T-helper 22 cell (primary cell): ENCODE measurements at regions not wholly inside any gene's neighbourhood (a gene's known extent, or its start where the extent isn't known, plus 50 kb on each side); places are given as distances from the start of the nearest gene placed in this dataset.
"Not testable (repeated sequence)": the region's sequence is repeated elsewhere in the genome, so short reads cannot be mapped to it uniquely, and the experiment has no call there.

Experiments
- DNase-seq: peaks from one replicate; pipeline ENCODE4 v3.0.0-alpha.2; 2020; ENCODE audit warnings: low read depth

GRCh38 chr14:22491683-22492621 is 97.1 kb downstream of the DAD1 start:
- peak; percentile 43 for DNase-seq

- DNase-seq = not testable (repeated sequence)
Observed at GRCh38 chr14:22491053-22491452, 98.0 kb downstream of the DAD1 start.

GRCh38 chr14:22489957-22490950 is 98.8 kb downstream of the DAD1 start:
- no peak for DNase-seq

- no peak for DNase-seq
Observed at GRCh38 chr14:22489244-22489545, 99.8 kb downstream of the DAD1 start.

- DNase-seq = no peak
Observed at GRCh38 chr14:22488522-22489243, 100.3 kb downstream of the DAD1 start.

GRCh38 chr14:22487941-22488340 is 101.1 kb downstream of the DAD1 start:
- no peak for DNase-seq

GRCh38 chr14:22487401-22487800 is 101.6 kb downstream of the DAD1 start:
- no peak for DNase-seq

- no peak for DNase-seq
Observed at GRCh38 chr14:22486675-22487074, 102.3 kb downstream of the DAD1 start.

GRCh38 chr14:22485649-22486048 is 103.4 kb downstream of the DAD1 start:
- no peak for DNase-seq

- DNase-seq = no peak
Observed at GRCh38 chr14:22485178-22485577, 103.8 kb downstream of the DAD1 start.

GRCh38 chr14:22484632-22485031 is 104.4 kb downstream of the DAD1 start:
- DNase-seq = no peak

GRCh38 chr14:22483863-22484593 is 105.0 kb downstream of the DAD1 start:
- DNase-seq = no peak

- no peak for DNase-seq
Observed at GRCh38 chr14:22482782-22483553, 106.1 kb downstream of the DAD1 start.

- DNase-seq = no peak
Observed at GRCh38 chr14:22482085-22482694, 106.8 kb downstream of the DAD1 start.

GRCh38 chr14:22481546-22481945 is 107.5 kb downstream of the DAD1 start:
- DNase-seq = no peak

GRCh38 chr14:22479776-22480464 is 109.1 kb downstream of the DAD1 start:
- no peak for DNase-seq

GRCh38 chr14:22479132-22479531 is 109.9 kb downstream of the DAD1 start:
- no peak for DNase-seq

GRCh38 chr14:22478670-22479069 is 110.4 kb downstream of the DAD1 start:
- no peak for DNase-seq

GRCh38 chr14:22478247-22478646 is 110.8 kb downstream of the DAD1 start:
- no peak for DNase-seq
